ENCODE measurements at regions not wholly inside any gene's neighbourhood (a gene's known extent, or its start where the extent isn't known, plus 50 kb on each side); places are given as distances from the start of the nearest gene placed in this dataset.
"Not testable (repeated sequence)": the region's sequence is repeated elsewhere in the genome, so short reads cannot be mapped to it uniquely, and the experiment has no call there.

- DNase-seq = no peak
Observed at GRCh38 chr2:7648221-7648795, 731.1 kb downstream of the RNF144A start.

- no peak for DNase-seq
Observed at GRCh38 chr2:7649461-7650228, 732.4 kb downstream of the RNF144A start.

GRCh38 chr2:7653617-7654016, 736.4 kb downstream of the RNF144A start:
- no peak for DNase-seq

- DNase-seq = no peak
Observed at GRCh38 chr2:7655629-7656028, 738.4 kb downstream of the RNF144A start.

GRCh38 chr2:7657526-7657925, 740.3 kb downstream of the RNF144A start:
- not testable (repeated sequence) for DNase-seq

GRCh38 chr2:7658486-7658885, 741.3 kb downstream of the RNF144A start:
- no peak for DNase-seq

GRCh38 chr2:7660816-7661215, 743.6 kb downstream of the RNF144A start:
- DNase-seq = no peak

GRCh38 chr2:7661502-7661901, 744.3 kb downstream of the RNF144A start:
- peak; percentile 59 for DNase-seq

GRCh38 chr2:7665880-7666279, 748.7 kb downstream of the RNF144A start:
- DNase-seq = no peak

- DNase-seq = no peak
Observed at GRCh38 chr2:7666596-7667259, 749.5 kb downstream of the RNF144A start.

GRCh38 chr2:7667260-7667757, 750.1 kb downstream of the RNF144A start:
- no peak for DNase-seq

- peak; percentile 37 for DNase-seq
Observed at GRCh38 chr2:7670905-7671641, 753.9 kb downstream of the RNF144A start.

GRCh38 chr2:7672027-7672684, 754.9 kb downstream of the RNF144A start:
- DNase-seq = peak; percentile 44

- DNase-seq = no peak
Observed at GRCh38 chr2:7672685-7673071, 755.5 kb downstream of the RNF144A start.

- DNase-seq = no peak
Observed at GRCh38 chr2:7673101-7673500, 755.9 kb downstream of the RNF144A start.

- DNase-seq = peak; percentile 59
Observed at GRCh38 chr2:7673853-7674252, 756.6 kb downstream of the RNF144A start.

GRCh38 chr2:7674606-7675005, 757.4 kb downstream of the RNF144A start:
- DNase-seq = no peak

- no peak for DNase-seq
Observed at GRCh38 chr2:7676714-7677113, 759.5 kb downstream of the RNF144A start.

GRCh38 chr2:7681881-7682461, 764.8 kb downstream of the RNF144A start:
- DNase-seq = no peak

- DNase-seq = no peak
Observed at GRCh38 chr2:7683196-7683595, 766.0 kb downstream of the RNF144A start.

- DNase-seq = no peak
Observed at GRCh38 chr2:7683708-7684107, 766.5 kb downstream of the RNF144A start.

Data from fibroblast of skin of scalp (primary cell).